H1 (cell line): ENCODE measurements at regions not wholly inside any gene's neighbourhood (a gene's known extent, or its start where the extent isn't known, plus 50 kb on each side); places are given as distances from the start of the nearest gene placed in this dataset.

ENCODE experiments used
- CTCF ChIA-PET: fragments of 300-600 bp; sonication (Branson Sonifier 250); formaldehyde crosslinking; loops from one replicate; lab custom pipeline; 2021; ENCODE audit not compliant: partially characterized antibody; lab: Charles Lee
- POLR2A ChIA-PET: fragments of 300-600 bp; sonication (Branson Sonifier 250); formaldehyde crosslinking; loops from one replicate; lab custom pipeline; 2021; ENCODE audit warnings: inconsistent platforms; ENCODE audit not compliant: partially characterized antibody; lab: Charles Lee
- DNase-seq, 2 experiments: peaks; one replicate each; pipeline versions ENCODE4 v3.0.0 to v3.0.0-alpha.2; 2010 to 2022; ENCODE audit warnings: low spot score in 2 of 2, low read depth in 1 of 2, mixed read lengths in 1 of 2
- FAIRE-seq: peaks from 2 replicates; lab custom pipeline; 2011; peaks lifted over from hg19 to GRCh38; lab: Jason Lieb, UNC
- H2AFZ ChIP-seq: 2 replicates; pipeline ENCODE4 v1.8.1; 2012; ENCODE audit warnings: low read length, inconsistent platforms
- H2AK5ac ChIP-seq: 2 replicates; pipeline ENCODE4 v1.6.1; 2013; ENCODE audit warnings: low read depth, low read length
- H2BK120ac ChIP-seq: replicated peaks from 2 replicates; pipeline ENCODE3; 2013; ENCODE audit warnings: low read depth, low read length, inconsistent platforms
- H2BK12ac ChIP-seq: 2 replicates; pipeline ENCODE4 v1.6.1; 2013; ENCODE audit warnings: low read depth, low read length
- H2BK15ac ChIP-seq: 2 replicates; pipeline ENCODE4 v1.6.1; 2013; ENCODE audit warnings: low read length
- H2BK20ac ChIP-seq: 2 replicates; pipeline ENCODE4 v1.6.1; 2013; ENCODE audit warnings: low read length
- H2BK5ac ChIP-seq: 2 replicates; pipeline ENCODE4 v1.6.1; 2013; ENCODE audit warnings: low read depth, low read length
- H3K14ac ChIP-seq: 2 replicates; pipeline ENCODE4 v1.6.1; 2013; ENCODE audit warnings: inconsistent platforms; ENCODE audit not compliant: insufficient read length
- H3K18ac ChIP-seq: 2 replicates; pipeline ENCODE4 v1.6.1; 2013; ENCODE audit warnings: low read length; ENCODE audit errors: extremely low read depth
- H3K23ac ChIP-seq: 2 replicates; pipeline ENCODE4 v1.6.1; 2013; ENCODE audit warnings: inconsistent platforms; ENCODE audit not compliant: insufficient read length
- H3K23me2 ChIP-seq: 2 replicates; pipeline ENCODE4 v1.6.1; 2013; ENCODE audit warnings: low read depth, low read length
- H3K27ac ChIP-seq: 2 replicates; pipeline ENCODE4 v1.6.1; 2011; ENCODE audit warnings: low read depth, low read length, inconsistent platforms
- H3K27me3 ChIP-seq, 4 experiments: replicated peaks in 1 of 4; 1 replicate in 1 of 4; 2 replicates in 3 of 4; pipeline versions ENCODE4 v1.6.1 to v1.8.1; 2011 to 2013; ENCODE audit warnings: low read length in 3 of 4, mild to moderate bottlenecking in 3 of 4, inconsistent platforms in 2 of 4, mixed read lengths in 2 of 4, moderate library complexity in 1 of 4; ENCODE audit not compliant: control insufficient read depth in 3 of 4, insufficient read depth in 3 of 4; ENCODE audit errors: extremely low read depth in 1 of 4
- H3K36me3 ChIP-seq, 4 experiments: 2 replicates each; pipeline versions ENCODE4 v1.6.1 to v1.8.1; 2011 to 2013; ENCODE audit warnings: mild to moderate bottlenecking in 4 of 4, low read length in 3 of 4, moderate library complexity in 2 of 4, control low read depth in 1 of 4, inconsistent platforms in 1 of 4; ENCODE audit not compliant: insufficient read depth in 4 of 4, control insufficient read depth in 2 of 4
- H3K4ac ChIP-seq: replicated peaks from 2 replicates; pipeline ENCODE3; 2013; ENCODE audit warnings: low read length, low read depth, mixed read lengths, inconsistent platforms; ENCODE audit not compliant: insufficient read length
- H3K4me1 ChIP-seq, 4 experiments: replicated peaks in 1 of 4; 1 replicate in 1 of 4; 2 replicates in 3 of 4; pipeline versions ENCODE4 v1.6.1 to v1.8.1; 2011 to 2013; ENCODE audit warnings: low read length in 3 of 4, inconsistent platforms in 2 of 4, mixed read lengths in 1 of 4; ENCODE audit not compliant: insufficient read depth in 4 of 4, control insufficient read depth in 3 of 4
- H3K4me2 ChIP-seq, 2 experiments: 2 replicates each; pipeline versions ENCODE4 v1.6.1 to v1.8.1; 2011 to 2013; ENCODE audit warnings: low read depth in 2 of 2, low read length in 2 of 2, control low read depth in 1 of 2, inconsistent platforms in 1 of 2, mild to moderate bottlenecking in 1 of 2; ENCODE audit not compliant: insufficient read depth in 1 of 2
- H3K4me3 ChIP-seq, 4 experiments: fragments of 200-600, 300-600 bp in 1 of 4; sonication (generic), shearing (Covaris generic), sonication (Bioruptor Twin) in 1 of 4; 2 replicates each; pipeline versions ENCODE4 v1.5.1 to v1.8.1; 2011 to 2016; ENCODE audit warnings: low read length in 4 of 4, low read depth in 3 of 4, control low read depth in 2 of 4, inconsistent platforms in 2 of 4, mild to moderate bottlenecking in 2 of 4, mixed read lengths in 1 of 4, moderate library complexity in 1 of 4; ENCODE audit not compliant: insufficient read depth in 2 of 4; ENCODE audit errors: extremely low read depth in 1 of 4
- H3K56ac ChIP-seq: replicated peaks from 2 replicates; pipeline ENCODE3; 2013; ENCODE audit warnings: low read depth, mild to moderate bottlenecking, mixed read lengths, low read length, inconsistent platforms; ENCODE audit not compliant: insufficient read length
- H3K79me1 ChIP-seq: 2 replicates; pipeline ENCODE4 v1.6.1; 2013; ENCODE audit warnings: low read depth, low read length, control low read depth
- H3K79me2 ChIP-seq, 2 experiments: 2 replicates each; pipeline versions ENCODE4 v1.6.1 to v1.8.1; 2012 to 2013; ENCODE audit warnings: low read length in 2 of 2, mild to moderate bottlenecking in 2 of 2, inconsistent platforms in 1 of 2; ENCODE audit not compliant: insufficient read depth in 2 of 2, control insufficient read depth in 1 of 2
- H3K9ac ChIP-seq, 4 experiments: replicated peaks in 1 of 4; 1 replicate in 1 of 4; 2 replicates in 3 of 4; pipeline versions ENCODE4 v1.6.1 to v1.8.1; 2011 to 2013; ENCODE audit warnings: low read depth in 3 of 4, low read length in 3 of 4, control low read depth in 2 of 4, mild to moderate bottlenecking in 2 of 4, moderate library complexity in 2 of 4, inconsistent platforms in 1 of 4; ENCODE audit errors: extremely low read depth in 1 of 4
- H3K9me3 ChIP-seq, 2 experiments: 2 replicates each; pipeline versions ENCODE4 v1.6.1 to v1.8.1; 2012 to 2013; ENCODE audit warnings: mild to moderate bottlenecking in 2 of 2, moderate library complexity in 2 of 2, control low read depth in 1 of 2, inconsistent platforms in 1 of 2, low read depth in 1 of 2, low read length in 1 of 2, mixed read lengths in 1 of 2; ENCODE audit not compliant: insufficient read depth in 2 of 2
- H4K20me1 ChIP-seq, 2 experiments: replicated peaks in 1 of 2; 2 replicates each; pipeline versions ENCODE3 to v1.8.1; 2011 to 2013; ENCODE audit warnings: inconsistent platforms in 2 of 2, low read length in 2 of 2, mild to moderate bottlenecking in 1 of 2; ENCODE audit not compliant: insufficient read depth in 2 of 2, control insufficient read depth in 1 of 2
- H4K5ac ChIP-seq: 2 replicates; pipeline ENCODE4 v1.6.1; 2013; ENCODE audit warnings: low read length, low read depth, mixed read lengths, inconsistent platforms; ENCODE audit not compliant: insufficient read length
- H4K8ac ChIP-seq: 2 replicates; pipeline ENCODE4 v1.8.0; 2013; ENCODE audit warnings: mild to moderate bottlenecking, moderate library complexity, low read length, inconsistent platforms; ENCODE audit not compliant: insufficient read depth; ENCODE audit errors: extremely low read depth
- H4K91ac ChIP-seq: replicated peaks from 2 replicates; pipeline ENCODE3; 2013; ENCODE audit warnings: low read length, mixed read lengths, inconsistent platforms; ENCODE audit not compliant: insufficient read length
- CEBPB ChIP-seq: IDR thresholded peaks from 2 replicates; pipeline ENCODE4 v1.6.1; 2012; ENCODE audit warnings: low read depth, low read length
- JUND ChIP-seq: IDR thresholded peaks from 2 replicates; pipeline ENCODE4 v1.6.1; 2011; ENCODE audit warnings: mild to moderate bottlenecking, improper control_type of control experiment, low read length
- WGBS, 2 experiments: shearing (Covaris generic) in 1 of 2; methylation state at CpG; one replicate each; pipeline versions ENCODE4 v1.1.6 to v1.1.7; 2013 to 2015; ENCODE audit warnings: low lambda C conversion rate in 2 of 2, mixed read lengths in 2 of 2, inconsistent platforms in 1 of 2, low coverage in 1 of 2, missing lambda C conversion rate in 1 of 2; ENCODE audit not compliant: insufficient replicate concordance in 2 of 2, insufficient coverage in 1 of 2, insufficient read length in 1 of 2; ENCODE audit errors: extremely low coverage in 1 of 2, missing lambda C conversion rate in 1 of 2; 5-methylcytosine and 5-hydroxymethylcytosine counted together

- Histone ChIP-seq H3K18ac (no peak overlapping the region), H3K4ac (no peak overlapping the region), H3K4me1 (peaks cover 3 to 12% (median 8%) of the 10 kb centered on the region in 4 experiments; a peak in 4 of 7 replicates), H3K79me1 (no peaks in the 10 kb centered on the region), H3K9me3 (peaks cover 0 to 3% of the 10 kb centered on the region in 2 experiments; a peak in 2 of 4 replicates), H3K4me3 (no peak overlapping the region), H2AK5ac (no peak overlapping the region), H3K36me3 (no peaks in the 10 kb centered on the region), H3K56ac (no peak overlapping the region), H4K5ac (no peak overlapping the region), H2BK12ac (no peak overlapping the region), H3K23ac (no peak overlapping the region), H4K20me1 (no peaks in the 10 kb centered on the region), H3K23me2 (no peaks in the 10 kb centered on the region), H2BK20ac (no peak overlapping the region), H4K8ac (no peak overlapping the region), H3K27me3 (no peaks in the 10 kb centered on the region), H2BK120ac (no peak overlapping the region), H3K27ac (no peak overlapping the region), H4K91ac (no peak overlapping the region), H3K79me2 (no peaks in the 10 kb centered on the region), H2BK5ac (no peak overlapping the region), H2BK15ac (no peak overlapping the region), H3K14ac (no peak overlapping the region), H2AFZ (no peak overlapping the region), H3K9ac (no peak overlapping the region), H3K4me2 (no peak overlapping the region)
- FAIRE-seq (no peak), DNase-seq (no peak)
- WGBS, 2 experiments = 88% methylated on average over 4 of the region's 4 CpGs; no CpG with 5 or more reads in 1 of the 2 experiments
- POLR2A ChIA-PET = interaction anchor here (0.7 kb wide), 1 partner anchor 961 kb away, joined by 4 read pairs; no protein-coding TSS in a partner anchor
- peak; percentile 43; the same call in 1 of the 2 replicates for TF ChIP-seq JUND
- TF ChIP-seq CEBPB = no peak
- CTCF ChIA-PET = interaction anchor here (1.3 kb wide), 1 partner anchor 802 kb away, joined by 5 read pairs; no protein-coding TSS in a partner anchor
Measured at GRCh38 chr16:52114379-52114778, 432.6 kb downstream of the TOX3 start.
